Memory B cell (primary cell): ENCODE measurements at regions not wholly inside any gene's neighbourhood (a gene's known extent, or its start where the extent isn't known, plus 50 kb on each side); places are given as distances from the start of the nearest gene placed in this dataset.

ENCODE experiments used
- ATAC-seq: fragments of 150-1000 bp; cut with Tn5 transposase; 2 replicates; pipeline ENCODE4 v1.10.0; 2021; ENCODE audit warnings: low read depth, mild to moderate bottlenecking, moderate library complexity
- DNase-seq, 2 donors: peaks; one replicate each; pipeline ENCODE4 v3.0.0; 2022; ENCODE audit warnings: low spot score in 2 of 2
- H3K27ac Mint-ChIP-seq: one replicate; pipeline ENCODE4 v1.8.0; 2022; ENCODE audit warnings: mild to moderate bottlenecking, moderate library complexity, mixed read lengths
- H3K27me3 Mint-ChIP-seq: one replicate; pipeline ENCODE4 v1.8.0; 2022; ENCODE audit warnings: mixed read lengths
- H3K36me3 Mint-ChIP-seq: one replicate; pipeline ENCODE4 v1.8.0; 2022; ENCODE audit warnings: mild to moderate bottlenecking, mixed read lengths
- H3K4me1 Mint-ChIP-seq: one replicate; pipeline ENCODE4 v1.8.0; 2022; ENCODE audit warnings: mixed read lengths
- H3K4me3 Mint-ChIP-seq: one replicate; pipeline ENCODE4 v1.8.0; 2022; ENCODE audit warnings: mild to moderate bottlenecking, moderate library complexity, mixed read lengths
- H3K9me3 Mint-ChIP-seq: one replicate; pipeline ENCODE4 v1.8.0; 2022; ENCODE audit warnings: mixed read lengths

GRCh38 chr1:83641206-83641658 is 357.7 kb downstream of the TTLL7 start:
- Mint-ChIP-seq H3K4me1 (no peaks in the 10 kb centered on the region), H3K9me3 (no peaks in the 10 kb centered on the region), H3K27me3 (peaks cover 3% of the 10 kb centered on the region), H3K27ac (no peak overlapping the region), H3K4me3 (no peak overlapping the region), H3K36me3 (no peaks in the 10 kb centered on the region)
- no peak for ATAC-seq
- no peak for DNase-seq

GRCh38 chr1:83639785-83640184 is 359.1 kb downstream of the TTLL7 start:
- DNase-seq, result no peak
- Mint-ChIP-seq H3K4me3 (no peak overlapping the region), H3K9me3 (no peaks in the 10 kb centered on the region), H3K36me3 (no peaks in the 10 kb centered on the region), H3K4me1 (no peaks in the 10 kb centered on the region), H3K27ac (no peak overlapping the region), H3K27me3 (peaks cover 3% of the 10 kb centered on the region)
- ATAC-seq, result no peak

GRCh38 chr1:83637586-83637985 is 361.3 kb downstream of the TTLL7 start:
- ATAC-seq, result no peak
- Mint-ChIP-seq H3K4me1 (no peaks in the 10 kb centered on the region), H3K9me3 (no peaks in the 10 kb centered on the region), H3K27me3 (peaks cover 5% of the 10 kb centered on the region), H3K4me3 (no peak overlapping the region), H3K36me3 (no peaks in the 10 kb centered on the region), H3K27ac (no peak overlapping the region)
- no peak for DNase-seq

- Mint-ChIP-seq H3K4me3 (no peak overlapping the region), H3K9me3 (no peaks in the 10 kb centered on the region), H3K27ac (no peak overlapping the region), H3K36me3 (no peaks in the 10 kb centered on the region), H3K4me1 (no peaks in the 10 kb centered on the region), H3K27me3 (peaks cover 5% of the 10 kb centered on the region)
- DNase-seq, result no peak
- no peak for ATAC-seq
These were observed 361.9 kb downstream of the TTLL7 start for GRCh38 chr1:83637009-83637408.

- Mint-ChIP-seq H3K27ac (no peak overlapping the region), H3K9me3 (no peaks in the 10 kb centered on the region), H3K4me3 (no peak overlapping the region), H3K36me3 (no peaks in the 10 kb centered on the region), H3K4me1 (no peaks in the 10 kb centered on the region), H3K27me3 (peaks cover 5% of the 10 kb centered on the region)
- no peak for DNase-seq
- no peak for ATAC-seq
These were observed 366.0 kb downstream of the TTLL7 start for GRCh38 chr1:83632906-83633305.

GRCh38 chr1:83631851-83632250 is 367.1 kb downstream of the TTLL7 start:
- H3K36me3 Mint-ChIP-seq, result no peaks in the 10 kb centered on the region
- no peaks in the 10 kb centered on the region for H3K9me3 Mint-ChIP-seq
- peaks cover 3% of the 10 kb centered on the region for H3K27me3 Mint-ChIP-seq
- H3K27ac Mint-ChIP-seq, result no peak overlapping the region
- ATAC-seq (no peak), DNase-seq (no peak)
- no peak overlapping the region for H3K4me3 Mint-ChIP-seq
- H3K4me1 Mint-ChIP-seq, result peaks cover 2% of the 10 kb centered on the region

GRCh38 chr1:83627045-83627444 is 371.9 kb downstream of the TTLL7 start:
- DNase-seq (no peak), ATAC-seq (no peak)
- Mint-ChIP-seq H3K4me3 (no peak overlapping the region), H3K9me3 (no peaks in the 10 kb centered on the region), H3K4me1 (peaks cover 8% of the 10 kb centered on the region), H3K36me3 (no peaks in the 10 kb centered on the region), H3K27me3 (peaks cover 1% of the 10 kb centered on the region), H3K27ac (no peak overlapping the region)

- ATAC-seq, result peak; percentile 21
- DNase-seq, result no peak
- H3K4me1 Mint-ChIP-seq, result peaks cover 8% of the 10 kb centered on the region
- peaks cover 1% of the 10 kb centered on the region for H3K27me3 Mint-ChIP-seq
- no peaks in the 10 kb centered on the region for H3K36me3 Mint-ChIP-seq
- H3K9me3 Mint-ChIP-seq, result no peaks in the 10 kb centered on the region
- H3K27ac Mint-ChIP-seq, result no peak overlapping the region
- H3K4me3 Mint-ChIP-seq, result no peak overlapping the region
These were observed 372.3 kb downstream of the TTLL7 start for GRCh38 chr1:83626603-83627002.

GRCh38 chr1:83625646-83626045 is 373.3 kb downstream of the TTLL7 start:
- H3K36me3 Mint-ChIP-seq, result no peaks in the 10 kb centered on the region
- no peak for ATAC-seq
- no peak overlapping the region for H3K27ac Mint-ChIP-seq
- H3K4me3 Mint-ChIP-seq, result no peak overlapping the region
- no peaks in the 10 kb centered on the region for H3K9me3 Mint-ChIP-seq
- peaks cover 8% of the 10 kb centered on the region for H3K4me1 Mint-ChIP-seq
- no peak for DNase-seq
- no peaks in the 10 kb centered on the region for H3K27me3 Mint-ChIP-seq

- Mint-ChIP-seq H3K27ac (no peak overlapping the region), H3K27me3 (peaks cover 1% of the 10 kb centered on the region), H3K4me1 (no peaks in the 10 kb centered on the region), H3K36me3 (no peaks in the 10 kb centered on the region), H3K4me3 (no peak overlapping the region), H3K9me3 (no peaks in the 10 kb centered on the region)
- ATAC-seq, result no peak
- no peak for DNase-seq
These were observed 378.9 kb downstream of the TTLL7 start for GRCh38 chr1:83620016-83620415.

GRCh38 chr1:83619170-83619896 is 379.6 kb downstream of the TTLL7 start:
- Mint-ChIP-seq H3K4me1 (no peaks in the 10 kb centered on the region), H3K4me3 (no peak overlapping the region), H3K9me3 (no peaks in the 10 kb centered on the region), H3K27me3 (peaks cover 1% of the 10 kb centered on the region), H3K36me3 (no peaks in the 10 kb centered on the region), H3K27ac (no peak overlapping the region)
- DNase-seq, result no peak
- ATAC-seq, result no peak

- H3K9me3 Mint-ChIP-seq, result no peaks in the 10 kb centered on the region
- H3K4me3 Mint-ChIP-seq, result no peak overlapping the region
These were observed 381.0 kb downstream of the TTLL7 start for GRCh38 chr1:83617883-83618282.

GRCh38 chr1:83615370-83615769 is 383.6 kb downstream of the TTLL7 start:
- Mint-ChIP-seq H3K27ac (no peak overlapping the region), H3K4me1 (no peaks in the 10 kb centered on the region), H3K36me3 (no peaks in the 10 kb centered on the region), H3K9me3 (no peaks in the 10 kb centered on the region), H3K27me3 (peaks cover 1% of the 10 kb centered on the region), H3K4me3 (no peak overlapping the region)
- ATAC-seq, result no peak
- no peak for DNase-seq

More at GRCh38 chr1:83617883-83618282, 381.0 kb downstream of the TTLL7 start:
- ATAC-seq (no peak), DNase-seq (no peak)
- H3K27ac Mint-ChIP-seq, result no peak overlapping the region
- H3K27me3 Mint-ChIP-seq, result peaks cover 1% of the 10 kb centered on the region
- H3K36me3 Mint-ChIP-seq, result no peaks in the 10 kb centered on the region
- no peaks in the 10 kb centered on the region for H3K4me1 Mint-ChIP-seq

GRCh38 chr1:83606416-83606955 is 392.4 kb downstream of the TTLL7 start:
- no peak overlapping the region for H3K4me3 Mint-ChIP-seq
- no peak for ATAC-seq
- no peak for DNase-seq
- peaks cover 2% of the 10 kb centered on the region for H3K27me3 Mint-ChIP-seq
- no peak overlapping the region for H3K27ac Mint-ChIP-seq
- H3K36me3 Mint-ChIP-seq, result no peaks in the 10 kb centered on the region
- no peaks in the 10 kb centered on the region for H3K9me3 Mint-ChIP-seq
- no peaks in the 10 kb centered on the region for H3K4me1 Mint-ChIP-seq

GRCh38 chr1:83596331-83596730 is 402.6 kb downstream of the TTLL7 start:
- DNase-seq (no peak), ATAC-seq (no peak)
- Mint-ChIP-seq H3K27me3 (peaks cover 1% of the 10 kb centered on the region), H3K27ac (no peak overlapping the region), H3K36me3 (no peaks in the 10 kb centered on the region), H3K9me3 (peaks cover 7% of the 10 kb centered on the region), H3K4me1 (no peaks in the 10 kb centered on the region), H3K4me3 (no peak overlapping the region)
